ENCODE measurements at regions not wholly inside any gene's neighbourhood (a gene's known extent, or its start where the extent isn't known, plus 50 kb on each side); places are given as distances from the start of the nearest gene placed in this dataset.
"Not testable (repeated sequence)": the region's sequence is repeated elsewhere in the genome, so short reads cannot be mapped to it uniquely, and the experiment has no call there.

GRCh38 chr1:191065346-191065745, 587.7 kb upstream of the BRINP3 start:
- H3K4me3 ChIP-seq (ENCODE audit: insufficient read length, low read depth), result no peak overlapping the region
- no peaks in the 10 kb centered on the region for H3K36me3 ChIP-seq (ENCODE audit: insufficient read depth, insufficient read length, low read length)
- TF ChIP-seq ZNF274 (IDR thresholded peaks at IDR 0.05; ENCODE audit: low read depth, low read length) (no peak), YY1 (IDR thresholded peaks at IDR 0.05; ENCODE audit: insufficient read depth, insufficient read length) (no peak), SUZ12 (IDR thresholded peaks at IDR 0.05; ENCODE audit: extremely low read depth, insufficient read depth, insufficient read length) (no peak)
- DNase-seq (ENCODE audit: low read depth, low spot score), result no peak
- H3K9me3 ChIP-seq (ENCODE audit: insufficient read depth, low read length), result no peaks in the 10 kb centered on the region
- H3K27me3 ChIP-seq (ENCODE audit: insufficient read depth, insufficient read length), result no peaks in the 10 kb centered on the region
- H3K9ac ChIP-seq (ENCODE audit: insufficient read length, low read depth), result no peak overlapping the region
- H3K4me1 ChIP-seq (ENCODE audit: insufficient read depth, insufficient read length), result no peaks in the 10 kb centered on the region

GRCh38 chr1:191065771-191066170, 588.1 kb upstream of the BRINP3 start:
- Histone ChIP-seq H3K4me3 (ENCODE audit: insufficient read length, low read depth) (no peak overlapping the region), H3K9ac (ENCODE audit: insufficient read length, low read depth) (no peak overlapping the region), H3K27me3 (ENCODE audit: insufficient read depth, insufficient read length) (no peaks in the 10 kb centered on the region), H3K9me3 (ENCODE audit: insufficient read depth, low read length) (no peaks in the 10 kb centered on the region), H3K36me3 (ENCODE audit: insufficient read depth, insufficient read length, low read length) (no peaks in the 10 kb centered on the region), H3K4me1 (ENCODE audit: insufficient read depth, insufficient read length) (no peaks in the 10 kb centered on the region)
- DNase-seq (ENCODE audit: low read depth, low spot score), result no peak
- no peak for TF ChIP-seq SUZ12 (IDR thresholded peaks at IDR 0.05; ENCODE audit: extremely low read depth, insufficient read depth, insufficient read length)
- no peak for TF ChIP-seq YY1 (IDR thresholded peaks at IDR 0.05; ENCODE audit: insufficient read depth, insufficient read length)
- no peak for TF ChIP-seq ZNF274 (IDR thresholded peaks at IDR 0.05; ENCODE audit: low read depth, low read length)

- Histone ChIP-seq H3K9ac (ENCODE audit: insufficient read length, low read depth) (no peak overlapping the region), H3K27me3 (ENCODE audit: insufficient read depth, insufficient read length) (no peaks in the 10 kb centered on the region), H3K9me3 (ENCODE audit: insufficient read depth, low read length) (no peaks in the 10 kb centered on the region), H3K4me1 (ENCODE audit: insufficient read depth, insufficient read length) (no peaks in the 10 kb centered on the region), H3K36me3 (ENCODE audit: insufficient read depth, insufficient read length, low read length) (no peaks in the 10 kb centered on the region), H3K4me3 (ENCODE audit: insufficient read length, low read depth) (no peak overlapping the region)
- TF ChIP-seq SUZ12 (IDR thresholded peaks at IDR 0.05; ENCODE audit: extremely low read depth, insufficient read depth, insufficient read length), result no peak
- TF ChIP-seq YY1 (IDR thresholded peaks at IDR 0.05; ENCODE audit: insufficient read depth, insufficient read length), result no peak
- TF ChIP-seq ZNF274 (IDR thresholded peaks at IDR 0.05; ENCODE audit: low read depth, low read length), result no peak
- no peak for DNase-seq (ENCODE audit: low read depth, low spot score)
Measured at GRCh38 chr1:191074881-191075280, 597.2 kb upstream of the BRINP3 start.

- DNase-seq (ENCODE audit: low read depth, low spot score); H3K27me3 ChIP-seq (ENCODE audit: insufficient read depth, insufficient read length); H3K9me3 ChIP-seq (ENCODE audit: insufficient read depth, low read length); H3K4me3 ChIP-seq (ENCODE audit: insufficient read length, low read depth); H3K9ac ChIP-seq (ENCODE audit: insufficient read length, low read depth); H3K36me3 ChIP-seq (ENCODE audit: insufficient read depth, insufficient read length, low read length); H3K4me1 ChIP-seq (ENCODE audit: insufficient read depth, insufficient read length): not testable (repeated sequence)
Measured at GRCh38 chr1:191083090-191083489, 605.4 kb upstream of the BRINP3 start.

- DNase-seq (ENCODE audit: low read depth, low spot score), result no peak
Measured at GRCh38 chr1:191085121-191085520, 607.5 kb upstream of the BRINP3 start.

GRCh38 chr1:191086910-191087309, 609.2 kb upstream of the BRINP3 start:
- Histone ChIP-seq H3K4me1 (ENCODE audit: insufficient read depth, insufficient read length) (no peaks in the 10 kb centered on the region), H3K9me3 (ENCODE audit: insufficient read depth, low read length) (no peaks in the 10 kb centered on the region), H3K27me3 (ENCODE audit: insufficient read depth, insufficient read length) (no peaks in the 10 kb centered on the region), H3K36me3 (ENCODE audit: insufficient read depth, insufficient read length, low read length) (no peaks in the 10 kb centered on the region), H3K9ac (ENCODE audit: insufficient read length, low read depth) (no peak overlapping the region), H3K4me3 (ENCODE audit: insufficient read length, low read depth) (no peak overlapping the region)
- DNase-seq (ENCODE audit: low read depth, low spot score), result no peak
- no peak for TF ChIP-seq YY1 (IDR thresholded peaks at IDR 0.05; ENCODE audit: insufficient read depth, insufficient read length)
- TF ChIP-seq SUZ12 (IDR thresholded peaks at IDR 0.05; ENCODE audit: extremely low read depth, insufficient read depth, insufficient read length), result no peak
- TF ChIP-seq ZNF274 (IDR thresholded peaks at IDR 0.05; ENCODE audit: low read depth, low read length), result no peak

More at GRCh38 chr1:191085121-191085520, 607.5 kb upstream of the BRINP3 start:
- TF ChIP-seq YY1 (IDR thresholded peaks at IDR 0.05; ENCODE audit: insufficient read depth, insufficient read length) (no peak), ZNF274 (IDR thresholded peaks at IDR 0.05; ENCODE audit: low read depth, low read length) (no peak), SUZ12 (IDR thresholded peaks at IDR 0.05; ENCODE audit: extremely low read depth, insufficient read depth, insufficient read length) (no peak)
- Histone ChIP-seq H3K36me3 (ENCODE audit: insufficient read depth, insufficient read length, low read length) (no peaks in the 10 kb centered on the region), H3K9ac (ENCODE audit: insufficient read length, low read depth) (no peak overlapping the region), H3K9me3 (ENCODE audit: insufficient read depth, low read length) (no peaks in the 10 kb centered on the region), H3K4me3 (ENCODE audit: insufficient read length, low read depth) (no peak overlapping the region), H3K27me3 (ENCODE audit: insufficient read depth, insufficient read length) (no peaks in the 10 kb centered on the region), H3K4me1 (ENCODE audit: insufficient read depth, insufficient read length) (no peaks in the 10 kb centered on the region)

GRCh38 chr1:191096405-191096804, 618.7 kb upstream of the BRINP3 start:
- Histone ChIP-seq H3K9ac (ENCODE audit: insufficient read length, low read depth) (no peak overlapping the region), H3K4me1 (ENCODE audit: insufficient read depth, insufficient read length) (no peaks in the 10 kb centered on the region), H3K9me3 (ENCODE audit: insufficient read depth, low read length) (no peaks in the 10 kb centered on the region), H3K36me3 (ENCODE audit: insufficient read depth, insufficient read length, low read length) (no peaks in the 10 kb centered on the region), H3K4me3 (ENCODE audit: insufficient read length, low read depth) (no peak overlapping the region), H3K27me3 (ENCODE audit: insufficient read depth, insufficient read length) (no peaks in the 10 kb centered on the region)
- TF ChIP-seq YY1 (IDR thresholded peaks at IDR 0.05; ENCODE audit: insufficient read depth, insufficient read length) (no peak), ZNF274 (IDR thresholded peaks at IDR 0.05; ENCODE audit: low read depth, low read length) (no peak), SUZ12 (IDR thresholded peaks at IDR 0.05; ENCODE audit: extremely low read depth, insufficient read depth, insufficient read length) (no peak)
- DNase-seq (ENCODE audit: low read depth, low spot score), result no peak

GRCh38 chr1:191099696-191100095, 622.0 kb upstream of the BRINP3 start:
- no peaks in the 10 kb centered on the region for H3K4me1 ChIP-seq (ENCODE audit: insufficient read depth, insufficient read length)
- H3K27me3 ChIP-seq (ENCODE audit: insufficient read depth, insufficient read length), result no peaks in the 10 kb centered on the region
- DNase-seq (ENCODE audit: low read depth, low spot score), result no peak
- TF ChIP-seq SUZ12 (IDR thresholded peaks at IDR 0.05; ENCODE audit: extremely low read depth, insufficient read depth, insufficient read length) (no peak), ZNF274 (IDR thresholded peaks at IDR 0.05; ENCODE audit: low read depth, low read length) (no peak), YY1 (IDR thresholded peaks at IDR 0.05; ENCODE audit: insufficient read depth, insufficient read length) (no peak)
- H3K36me3 ChIP-seq (ENCODE audit: insufficient read depth, insufficient read length, low read length), result no peaks in the 10 kb centered on the region
- no peaks in the 10 kb centered on the region for H3K9me3 ChIP-seq (ENCODE audit: insufficient read depth, low read length)
- no peak overlapping the region for H3K9ac ChIP-seq (ENCODE audit: insufficient read length, low read depth)
- H3K4me3 ChIP-seq (ENCODE audit: insufficient read length, low read depth), result no peak overlapping the region

All from NT2/D1 (cell line).